DMS114 treated with DMSO at 0.1 percent for 48 hours (cell line): ENCODE measurements at regions not wholly inside any gene's neighbourhood (a gene's known extent, or its start where the extent isn't known, plus 50 kb on each side); places are given as distances from the start of the nearest gene placed in this dataset.
"Not testable (repeated sequence)": the region's sequence is repeated elsewhere in the genome, so short reads cannot be mapped to it uniquely, and the experiment has no call there.

Experiments
- DNase-seq: peaks from one replicate; lab custom pipeline; 2025; ENCODE audit not compliant: unreplicated experiment; lab: John Stamatoyannopoulos, UW

- no peak for DNase-seq
Observed at GRCh38 chr2:16032282-16033031, 92.1 kb downstream of the MYCN start.

DNA sequence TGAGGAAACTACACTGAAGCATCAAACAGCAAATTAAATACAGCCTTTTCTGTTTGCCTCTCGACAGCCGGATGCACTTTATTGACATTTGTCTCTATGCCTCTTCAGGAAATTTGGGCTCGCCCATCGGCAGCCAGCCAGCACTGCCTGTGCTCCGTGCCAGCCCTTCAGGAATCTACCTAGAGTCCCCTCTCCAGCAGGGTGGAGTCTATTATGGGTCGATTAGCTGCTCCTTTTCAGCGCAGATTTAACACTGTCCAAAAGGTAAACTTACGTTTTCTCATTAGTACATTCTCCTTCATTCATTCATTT is 91.5 kb downstream of the MYCN start:
- no peak for DNase-seq

GRCh38 chr2:16031058-16031847 is 90.9 kb downstream of the MYCN start:
- no peak for DNase-seq

DNA sequence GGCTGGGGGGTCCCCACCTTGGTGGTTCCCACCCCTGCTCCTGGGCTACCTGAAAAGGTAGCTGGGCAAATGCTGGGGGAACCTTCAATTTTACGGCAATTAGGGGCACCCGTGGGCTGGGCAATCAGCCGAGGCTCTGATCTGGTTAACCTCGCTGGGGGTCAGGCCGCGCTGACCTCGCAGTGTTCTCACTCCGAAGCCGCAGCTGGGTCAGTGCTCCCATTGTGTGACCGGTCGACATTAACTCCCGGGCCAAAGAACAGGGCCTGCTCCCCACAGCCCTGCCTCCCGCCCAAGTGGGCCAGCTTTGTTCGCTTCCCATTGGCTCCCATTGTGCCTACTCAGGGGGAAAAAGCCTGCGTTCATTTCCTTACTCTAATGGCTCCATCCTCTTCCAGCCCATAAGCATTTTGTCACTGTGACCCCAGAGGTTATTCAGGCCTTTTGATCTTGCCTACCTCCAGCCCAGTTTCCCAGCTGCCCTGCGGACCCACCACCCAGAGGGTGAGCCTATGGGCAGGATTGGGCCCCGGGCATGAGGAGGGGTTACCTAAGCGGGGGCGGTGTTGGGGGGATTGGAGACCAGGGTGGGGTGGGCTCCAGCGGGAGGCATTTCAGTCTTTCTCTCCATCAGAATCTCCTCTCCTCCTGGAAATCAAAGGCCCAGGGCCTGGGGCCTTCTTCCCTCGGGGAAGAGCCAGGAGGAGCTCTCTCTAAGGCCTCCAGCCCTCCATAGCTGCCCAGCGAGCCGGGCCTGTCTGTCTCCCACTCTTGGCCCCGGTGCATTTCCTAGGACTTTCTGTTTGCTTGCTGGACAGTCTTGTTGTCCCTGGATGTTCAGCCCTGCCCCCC is 90.1 kb downstream of the MYCN start:
- DNase-seq, result no peak

DNA sequence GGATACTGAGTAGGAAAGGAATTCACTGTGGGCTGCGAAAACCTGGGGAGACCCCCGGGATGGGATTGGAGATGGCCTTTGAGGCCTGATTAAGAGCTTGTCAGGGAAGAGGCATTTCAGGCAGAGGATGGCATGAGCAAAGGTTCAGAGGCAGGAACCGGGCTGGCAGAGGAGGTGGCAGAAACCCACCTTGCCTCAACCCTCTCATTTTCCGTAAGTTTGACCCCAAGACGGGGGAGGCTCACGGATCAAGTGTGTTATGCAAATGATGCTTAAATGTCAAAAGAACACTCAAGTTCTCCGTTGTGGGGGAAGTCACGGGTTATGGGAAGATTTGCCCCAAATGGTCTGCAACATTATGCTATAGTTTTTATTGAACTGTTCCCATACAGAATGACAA is 88.3 kb downstream of the MYCN start:
- DNase-seq, result no peak

DNA sequence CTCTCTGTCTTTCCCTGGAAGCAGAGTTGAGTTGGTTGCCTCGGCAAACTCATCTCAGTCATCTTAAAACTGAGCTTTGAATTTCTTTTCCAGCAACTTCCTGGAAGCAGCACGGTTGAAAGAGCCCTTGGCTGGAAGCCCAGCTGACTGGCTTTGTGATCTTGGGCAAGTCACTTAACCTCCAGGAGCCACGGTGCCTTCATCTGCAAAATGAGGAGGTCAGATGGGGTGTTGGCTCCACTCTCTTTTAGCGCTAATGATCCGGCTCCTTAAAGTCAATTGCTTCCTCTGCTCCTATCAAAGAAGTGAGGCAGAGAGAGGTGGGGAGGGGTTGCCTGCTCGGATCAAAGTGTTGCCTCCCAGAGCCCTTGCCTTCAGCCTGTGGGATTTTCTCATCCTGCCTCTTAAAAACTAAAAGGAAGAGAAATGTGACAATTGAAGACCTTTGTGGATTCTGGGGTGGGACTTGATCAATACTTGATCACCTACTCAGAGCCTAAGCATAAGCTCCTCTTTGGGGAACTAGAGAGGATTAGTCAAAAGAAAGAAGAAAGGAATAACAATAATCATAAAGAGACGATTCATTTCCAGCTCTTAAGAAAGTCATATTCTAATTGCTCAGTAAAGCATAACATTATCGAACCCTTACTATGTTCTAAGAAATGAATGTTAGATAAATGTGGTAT is 86.6 kb downstream of the MYCN start:
- no peak for DNase-seq

DNA sequence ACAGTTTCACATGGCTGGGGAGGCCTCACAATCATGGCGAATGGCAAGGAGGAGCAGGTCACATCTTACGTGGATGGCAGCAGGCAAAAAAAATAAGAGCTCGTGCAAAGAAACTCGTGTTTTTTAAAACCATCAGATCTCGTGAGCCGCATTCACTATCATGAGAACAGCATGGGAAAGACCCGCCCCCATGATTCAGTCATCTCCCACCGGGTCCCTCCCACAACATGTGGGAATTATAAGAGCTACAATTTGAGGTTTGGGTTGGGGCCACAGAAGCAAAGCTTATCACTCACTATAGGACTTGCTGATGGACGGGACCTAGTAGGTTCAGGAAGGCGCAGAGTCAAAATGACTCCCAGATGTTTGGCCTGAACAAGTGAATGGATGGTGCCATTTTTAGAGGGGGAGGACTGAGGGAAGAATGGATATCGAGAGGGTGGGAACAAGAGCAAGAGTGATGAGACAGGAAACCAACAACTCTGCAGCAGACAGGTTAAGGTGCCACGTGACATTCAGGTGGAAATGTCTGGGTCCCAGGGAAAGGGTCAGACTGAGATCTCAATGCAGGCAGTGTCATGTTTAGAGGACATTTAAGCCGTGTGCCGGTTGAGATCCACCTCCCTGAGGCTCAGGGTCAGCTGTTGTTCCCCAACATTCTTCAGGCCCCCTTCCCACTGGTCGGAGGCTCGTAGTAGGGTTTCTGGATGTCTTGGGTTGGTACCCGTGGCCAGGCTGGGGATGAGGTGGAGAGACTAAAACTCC is 85.7 kb downstream of the MYCN start:
- no peak for DNase-seq

- DNase-seq, result no peak
Observed at GRCh38 chr2:16025211-16025875, 85.0 kb downstream of the MYCN start.

GRCh38 chr2:16024628-16025027 is 84.3 kb downstream of the MYCN start:
- DNase-seq, result not testable (repeated sequence)

DNA sequence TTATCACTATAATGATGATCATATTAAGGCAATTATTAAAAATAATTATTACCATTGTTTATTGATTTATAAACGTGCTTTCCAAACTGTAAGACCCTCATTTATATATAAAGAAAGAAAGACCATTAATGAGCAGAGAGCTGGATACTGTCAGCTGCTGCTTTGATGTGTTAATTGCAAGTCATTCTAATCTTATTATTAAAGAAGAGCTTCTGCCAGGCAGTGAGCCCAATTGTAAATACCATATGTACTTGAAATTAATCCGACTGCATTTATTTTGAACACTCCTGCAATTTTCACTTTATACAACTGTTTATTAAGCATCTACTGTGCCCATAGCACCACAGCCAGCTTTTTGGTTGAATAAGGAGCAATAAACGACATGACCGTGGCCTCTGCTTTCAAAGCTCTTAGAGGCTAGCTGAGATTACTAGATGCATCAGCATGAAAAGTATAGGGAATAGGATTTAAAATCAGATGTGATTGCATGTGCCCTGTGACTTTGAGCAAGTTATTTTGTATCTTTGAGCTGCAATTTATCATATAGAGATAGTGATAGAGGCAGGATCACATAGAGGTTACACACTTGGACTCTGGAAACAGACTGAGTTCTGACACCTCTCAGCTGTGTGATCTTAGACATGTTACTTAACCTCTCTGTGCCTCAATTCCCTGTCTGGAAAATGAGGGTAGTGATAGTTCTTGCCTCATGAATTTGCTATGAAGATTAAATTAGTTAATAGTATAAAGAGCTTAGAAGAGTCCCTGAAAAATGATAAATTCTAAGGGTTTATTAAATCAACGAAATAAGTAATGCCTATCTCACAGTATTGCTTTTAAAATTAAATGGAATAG is 83.4 kb downstream of the MYCN start:
- no peak for DNase-seq

DNA sequence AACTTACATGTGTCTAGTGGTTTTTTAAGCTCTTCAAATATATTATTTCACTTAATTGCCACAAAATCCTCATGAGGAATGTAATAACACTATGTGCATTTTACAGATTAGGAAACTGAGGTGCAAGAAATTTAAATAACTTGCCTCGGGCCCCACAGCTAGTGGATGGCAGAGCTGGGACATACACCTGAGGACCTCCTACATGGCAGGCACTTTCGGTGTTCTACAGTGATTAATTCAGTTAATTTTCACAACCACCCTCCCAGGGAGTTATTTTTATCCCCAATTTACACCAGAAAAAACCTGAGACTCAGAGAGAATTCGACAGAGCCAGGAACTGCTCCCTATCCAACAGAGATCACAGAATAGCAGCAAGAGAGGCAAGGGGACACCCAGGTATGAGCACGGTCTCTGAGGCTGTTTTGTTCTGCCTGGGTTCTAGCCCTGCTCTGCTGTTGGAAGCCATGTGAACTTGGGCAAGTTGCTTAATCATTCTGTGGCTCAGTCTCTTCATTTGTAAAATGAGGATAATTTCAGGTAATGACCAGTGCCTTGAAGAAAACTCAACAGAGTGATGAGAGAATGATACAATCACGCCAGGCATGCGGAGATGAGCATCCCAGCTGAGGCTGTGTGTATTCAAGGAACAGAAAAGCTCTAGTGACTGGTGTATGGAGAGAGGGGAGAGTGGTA is 82.3 kb downstream of the MYCN start:
- no peak for DNase-seq

DNA sequence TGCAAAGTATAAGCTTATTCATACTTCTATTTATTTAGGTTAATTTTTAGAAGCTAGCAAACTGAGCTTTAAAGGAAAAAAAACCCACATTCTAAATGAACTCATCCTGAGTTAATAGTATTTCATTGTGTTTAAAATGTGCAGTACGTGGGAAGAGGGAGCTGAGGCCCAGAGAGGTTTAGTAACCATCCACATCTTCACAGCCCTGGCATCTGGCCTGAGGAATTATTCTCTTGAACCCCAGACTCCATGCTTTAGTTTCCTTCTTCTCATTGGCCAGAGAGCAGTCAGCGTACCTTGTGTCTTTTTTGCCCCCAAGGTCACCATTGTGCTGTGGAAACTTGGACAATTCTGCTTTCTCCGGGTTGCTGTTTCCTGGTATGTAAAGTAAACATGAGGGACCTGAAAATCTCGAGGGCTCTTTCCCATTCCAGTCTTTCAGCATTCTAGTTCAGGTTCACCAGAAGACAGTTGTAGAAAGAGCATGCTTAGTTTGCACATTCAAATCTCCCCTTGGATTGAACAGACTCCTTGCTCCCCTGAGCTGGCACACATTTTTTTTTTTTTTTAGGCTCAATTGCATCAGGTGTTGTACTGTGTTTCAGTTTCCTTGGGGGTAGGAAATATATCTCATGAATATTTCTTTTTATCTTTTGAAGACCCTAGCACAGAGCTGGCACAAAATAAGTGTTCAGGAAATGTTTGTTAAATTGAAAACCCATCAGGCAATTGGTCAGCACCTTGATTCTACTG is 81.4 kb downstream of the MYCN start:
- no peak for DNase-seq

- DNase-seq, result no peak
Observed at GRCh38 chr2:16020389-16021008, 80.1 kb downstream of the MYCN start.

DNA sequence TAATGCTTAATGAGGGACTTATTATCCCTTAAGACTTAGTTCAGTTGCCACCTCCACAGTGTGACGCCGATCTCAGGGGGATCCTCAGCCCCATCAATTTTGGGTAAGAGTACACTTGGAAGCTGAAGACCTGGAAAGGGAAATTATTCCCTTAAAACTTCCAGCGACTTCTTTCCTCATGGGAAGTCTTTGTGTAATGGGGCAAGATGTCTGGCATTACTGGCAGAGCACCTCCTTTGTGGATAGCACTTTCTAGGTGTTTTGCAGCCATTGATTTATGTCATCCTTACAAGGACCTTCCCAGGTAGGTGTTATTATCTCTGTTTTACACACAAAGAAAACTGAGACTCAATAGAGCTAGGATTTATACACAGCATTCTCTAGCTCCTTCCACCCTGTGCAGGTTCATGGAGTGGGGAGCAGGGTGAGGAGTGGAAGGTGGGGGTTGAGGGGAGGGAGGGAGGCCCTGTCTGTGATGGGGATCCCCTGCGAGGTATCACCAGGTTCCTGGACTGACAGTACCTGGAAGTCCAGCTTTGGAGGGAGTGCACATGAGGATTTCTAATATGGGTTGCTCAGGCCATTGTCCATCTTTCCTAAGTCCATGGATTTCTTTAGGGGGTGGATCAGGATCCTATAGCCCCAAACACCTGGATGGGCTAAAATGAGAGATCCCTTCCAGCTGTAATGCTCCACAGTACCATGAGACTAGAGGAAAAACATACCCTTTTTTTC is 79.4 kb downstream of the MYCN start:
- DNase-seq, result no peak

DNA sequence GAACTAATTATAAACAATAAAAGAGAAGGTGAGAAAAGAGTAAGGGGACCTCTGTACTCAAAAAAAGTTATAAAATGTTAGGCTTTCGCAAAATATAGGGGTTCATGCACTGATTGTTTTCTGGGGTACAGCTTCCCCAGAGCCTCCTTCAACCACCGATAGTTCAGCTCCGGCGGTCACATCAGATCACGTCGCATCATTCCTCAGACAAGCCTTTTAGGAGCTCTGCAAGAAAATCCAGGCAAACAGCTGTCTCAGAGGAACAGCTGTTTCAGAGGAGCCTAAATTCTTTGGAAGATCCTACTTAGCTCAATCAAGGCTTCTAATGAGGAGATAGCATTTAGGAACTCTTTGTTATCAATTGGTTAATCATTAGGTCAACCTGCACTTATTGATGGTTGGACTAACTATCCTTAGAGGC is 78.7 kb downstream of the MYCN start:
- DNase-seq, result no peak

DNA sequence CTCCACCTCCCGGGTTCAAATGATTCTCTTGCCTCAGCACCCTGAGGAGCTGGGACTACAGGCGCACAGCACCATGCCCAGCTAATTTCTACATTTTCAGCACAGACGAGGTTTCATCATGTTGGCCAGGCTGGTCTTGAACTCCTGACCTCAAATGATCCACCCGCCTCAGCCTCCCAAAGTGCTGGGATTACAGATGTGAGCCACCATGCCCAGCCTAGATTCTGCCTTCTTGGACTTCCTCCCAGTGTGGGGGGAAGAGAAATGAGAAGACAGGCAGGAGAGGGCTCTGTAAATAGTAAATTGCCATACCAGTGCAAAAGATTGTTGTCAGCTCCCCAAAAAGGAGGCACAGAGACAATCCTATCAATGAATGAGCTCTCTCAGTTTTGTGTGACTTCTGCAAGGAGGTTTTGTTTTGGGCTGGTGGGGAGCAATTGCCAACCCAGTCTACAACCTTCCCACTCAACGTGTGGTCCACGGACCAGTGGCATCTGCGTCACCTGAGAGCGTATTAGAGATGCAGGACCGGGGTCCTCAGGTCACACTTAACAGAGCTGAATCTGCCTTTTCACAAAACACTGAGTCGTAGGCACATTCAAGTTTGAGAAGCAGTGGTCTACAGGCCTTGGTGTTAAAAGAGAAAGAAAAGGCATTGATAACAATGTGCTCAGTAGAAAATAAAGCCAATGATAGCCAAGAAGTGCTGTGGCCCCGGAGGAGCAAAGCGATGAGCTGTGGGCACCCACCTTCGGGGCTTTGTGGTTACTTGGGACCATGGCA is 78.1 kb downstream of the MYCN start:
- DNase-seq, result no peak
